CD14-positive monocyte (primary cell): ENCODE measurements at regions not wholly inside any gene's neighbourhood (a gene's known extent, or its start where the extent isn't known, plus 50 kb on each side); places are given as distances from the start of the nearest gene placed in this dataset.
"Not testable (repeated sequence)": the region's sequence is repeated elsewhere in the genome, so short reads cannot be mapped to it uniquely, and the experiment has no call there.

Source experiments
- DNase-seq, 3 donors: peaks; one replicate each; pipeline ENCODE4 v3.0.0-alpha.2; 2011 to 2022
- H2AFZ ChIP-seq: 2 replicates; pipeline ENCODE4 v1.6.0; 2012; ENCODE audit warnings: mild to moderate bottlenecking, low read depth, low read length, inconsistent platforms; ENCODE audit not compliant: insufficient read depth, poor library complexity, severe bottlenecking
- H3K27ac ChIP-seq, 2 donors: 1 replicate in 1 of 2; 2 replicates in 1 of 2; pipeline ENCODE4 v1.5.1; 2012 to 2013; ENCODE audit warnings: low read length in 2 of 2, control low read depth in 1 of 2, inconsistent platforms in 1 of 2, low read depth in 1 of 2, mild to moderate bottlenecking in 1 of 2
- H3K27me3 ChIP-seq, 2 donors: one replicate each; pipeline versions ENCODE4 v1.6.0 to v1.6.1; 2011 to 2013; ENCODE audit warnings: low read length in 2 of 2; ENCODE audit not compliant: control insufficient read depth in 2 of 2, insufficient read depth in 2 of 2
- H3K36me3 ChIP-seq, 2 donors: replicated peaks in 1 of 2; 1 replicate in 1 of 2; 2 replicates in 1 of 2; pipeline versions ENCODE4 v1.5.1 to v1.6.1; 2012 to 2013; ENCODE audit warnings: low read length in 2 of 2, control low read depth in 1 of 2, inconsistent platforms in 1 of 2, mild to moderate bottlenecking in 1 of 2; ENCODE audit not compliant: insufficient read depth in 2 of 2, control insufficient read depth in 1 of 2
- H3K4me1 ChIP-seq, 2 donors: 1 replicate in 1 of 2; 2 replicates in 1 of 2; pipeline versions ENCODE4 v1.5.1 to v1.6.1; 2012 to 2013; ENCODE audit warnings: low read length in 2 of 2, control low read depth in 1 of 2, inconsistent platforms in 1 of 2, mild to moderate bottlenecking in 1 of 2, moderate library complexity in 1 of 2; ENCODE audit not compliant: insufficient read depth in 2 of 2, control insufficient read depth in 1 of 2
- H3K4me2 ChIP-seq: replicated peaks from 2 replicates; pipeline ENCODE3; 2012; ENCODE audit warnings: low read length, moderate library complexity, mild to moderate bottlenecking; ENCODE audit not compliant: poor library complexity, severe bottlenecking; ENCODE audit errors: extremely low read depth
- H3K4me3 ChIP-seq, 3 experiments: fragments of 200-600 bp in 1 of 3; sonication (generic) in 1 of 3; replicated peaks in 1 of 3; 1 replicate in 2 of 3; 2 replicates in 1 of 3; pipeline ENCODE4 v1.5.1; 2011 to 2013; ENCODE audit warnings: low read length in 3 of 3, mild to moderate bottlenecking in 3 of 3, control low read depth in 2 of 3, low read depth in 2 of 3, inconsistent platforms in 1 of 3, moderate library complexity in 1 of 3
- H3K79me2 ChIP-seq: 2 replicates; pipeline ENCODE4 v1.6.0; 2012; ENCODE audit warnings: mild to moderate bottlenecking, control low read depth, inconsistent platforms, low read length, moderate library complexity; ENCODE audit not compliant: insufficient read depth
- H3K9ac ChIP-seq: 2 replicates; pipeline ENCODE4 v1.6.0; 2017; ENCODE audit warnings: low read length, mild to moderate bottlenecking; ENCODE audit not compliant: insufficient read depth, poor library complexity, severe bottlenecking
- H3K9me3 ChIP-seq, 2 donors: replicated peaks in 1 of 2; 1 replicate in 1 of 2; 2 replicates in 1 of 2; pipeline versions ENCODE4 v1.5.1 to v1.6.1; 2012 to 2013; ENCODE audit warnings: low read length in 2 of 2, control low read depth in 1 of 2; ENCODE audit not compliant: control insufficient read depth in 1 of 2, insufficient read depth in 1 of 2
- H4K20me1 ChIP-seq: 2 replicates; pipeline ENCODE4 v1.6.0; 2012; ENCODE audit warnings: mild to moderate bottlenecking, low read length, control low read depth, moderate library complexity; ENCODE audit not compliant: insufficient read depth
- H3K27ac Mint-ChIP-seq, 7 donors: one replicate each; pipeline ENCODE4 v1.8.0; 2020; ENCODE audit warnings: mild to moderate bottlenecking in 7 of 7, mixed read lengths in 7 of 7, moderate library complexity in 6 of 7, inconsistent platforms in 2 of 7
- H3K27me3 Mint-ChIP-seq, 3 donors: one replicate each; pipeline ENCODE4 v1.8.0; 2021 to 2022; ENCODE audit warnings: low read depth in 3 of 3, mild to moderate bottlenecking in 3 of 3, mixed read lengths in 3 of 3, moderate library complexity in 3 of 3, inconsistent platforms in 1 of 3
- H3K36me3 Mint-ChIP-seq, 2 donors: one replicate each; pipeline ENCODE4 v1.8.0; 2020; ENCODE audit warnings: mixed read lengths in 2 of 2, inconsistent platforms in 1 of 2, mild to moderate bottlenecking in 1 of 2
- H3K4me1 Mint-ChIP-seq: one replicate; pipeline ENCODE4 v1.8.0; 2020; ENCODE audit warnings: mild to moderate bottlenecking, mixed read lengths
- H3K4me3 Mint-ChIP-seq, 2 donors: one replicate each; pipeline ENCODE4 v1.8.0; 2020; ENCODE audit warnings: mild to moderate bottlenecking in 2 of 2, mixed read lengths in 2 of 2, moderate library complexity in 1 of 2
- H3K9me3 Mint-ChIP-seq, 7 donors: one replicate each; pipeline ENCODE4 v1.8.0; 2020 to 2022; ENCODE audit warnings: mixed read lengths in 7 of 7, mild to moderate bottlenecking in 6 of 7, moderate library complexity in 6 of 7, inconsistent platforms in 2 of 7
- CTCF ChIP-seq: fragments of 200-600 bp; IDR thresholded peaks from one replicate; pipeline ENCODE4 v1.8.0; 2022; ENCODE audit warnings: antibody characterized with exemption, mild to moderate bottlenecking
- WGBS: methylation state at CpG from one replicate; pipeline ENCODE4 v1.1.5; 2013; ENCODE audit warnings: missing lambda C conversion rate; ENCODE audit not compliant: insufficient coverage; 5-methylcytosine and 5-hydroxymethylcytosine counted together
- intact Hi-C, 2 donors: fragments of 100-400 bp; cut with micrococcal nuclease; formaldehyde crosslinking; loops; one replicate each; pipeline versions ENCODE4 v1.15.0 to v1.15.1; 2023

GRCh38 chr16:26594666-26595065, 472.1 kb upstream of the C16orf82 start:
- Histone ChIP-seq H3K4me1 (no peaks in the 10 kb centered on the region), H3K36me3 (no peaks in the 10 kb centered on the region), H3K9ac (no peak overlapping the region), H3K27ac (no peak overlapping the region), H3K79me2 (no peaks in the 10 kb centered on the region), H4K20me1 (no peaks in the 10 kb centered on the region), H3K27me3 (no peaks in the 10 kb centered on the region), H3K4me3 (no peak overlapping the region), H3K9me3 (no peaks in the 10 kb centered on the region), H2AFZ (no peak overlapping the region), H3K4me2 (no peak overlapping the region)
- Mint-ChIP-seq H3K4me3 (no peak overlapping the region), H3K27ac (no peak overlapping the region), H3K4me1 (no peaks in the 10 kb centered on the region), H3K27me3 (peaks cover 1 to 2% (median 2%) of the 10 kb centered on the region in 3 donors), H3K9me3 (no peaks in the 10 kb centered on the region), H3K36me3 (no peaks in the 10 kb centered on the region)
- no CpG with 5 or more reads among the region's 5 CpGs for WGBS
- intact Hi-C loops = no loop called here
- DNase-seq = no peak
- TF ChIP-seq CTCF = no peak

- no peaks in the 10 kb centered on the region for H3K36me3 ChIP-seq
- no peak overlapping the region for H2AFZ ChIP-seq
- H3K27ac ChIP-seq = no peak overlapping the region
- H4K20me1 ChIP-seq = no peaks in the 10 kb centered on the region
- 94% methylated on average over 4 of the region's 4 CpGs for WGBS
- H3K4me3 ChIP-seq = no peak overlapping the region
- Mint-ChIP-seq H3K4me1 (no peaks in the 10 kb centered on the region), H3K9me3 (no peaks in the 10 kb centered on the region), H3K4me3 (no peak overlapping the region), H3K27me3 (peaks cover 1 to 2% (median 2%) of the 10 kb centered on the region in 3 donors), H3K36me3 (no peaks in the 10 kb centered on the region), H3K27ac (no peak overlapping the region)
- H3K9me3 ChIP-seq = no peaks in the 10 kb centered on the region
- no peak overlapping the region for H3K9ac ChIP-seq
- no peaks in the 10 kb centered on the region for H3K79me2 ChIP-seq
- no peak overlapping the region for H3K4me2 ChIP-seq
- no peaks in the 10 kb centered on the region for H3K27me3 ChIP-seq
- intact Hi-C loops = no loop called here
- no peak for DNase-seq
- TF ChIP-seq CTCF = no peak
- no peaks in the 10 kb centered on the region for H3K4me1 ChIP-seq
These were observed 471.5 kb upstream of the C16orf82 start for GRCh38 chr16:26595199-26595598.

- H3K4me3 ChIP-seq, H3K27ac Mint-ChIP-seq, H3K27me3 Mint-ChIP-seq, H3K9me3 ChIP-seq, DNase-seq, H2AFZ ChIP-seq, H3K9me3 Mint-ChIP-seq, H3K36me3 ChIP-seq, H3K4me3 Mint-ChIP-seq, H3K4me1 ChIP-seq, H3K4me2 ChIP-seq, H3K36me3 Mint-ChIP-seq, intact Hi-C loops, H3K9ac ChIP-seq, H4K20me1 ChIP-seq, H3K27ac ChIP-seq, H3K4me1 Mint-ChIP-seq, H3K79me2 ChIP-seq, H3K27me3 ChIP-seq: not testable (repeated sequence)
- 90% methylated on average over 5 of the region's 5 CpGs for WGBS
These were observed 470.7 kb upstream of the C16orf82 start for GRCh38 chr16:26596033-26596432.
